ENCODE measurements at regions not wholly inside any gene's neighbourhood (a gene's known extent, or its start where the extent isn't known, plus 50 kb on each side); places are given as distances from the start of the nearest gene placed in this dataset.
"Not testable (repeated sequence)": the region's sequence is repeated elsewhere in the genome, so short reads cannot be mapped to it uniquely, and the experiment has no call there.

DNA sequence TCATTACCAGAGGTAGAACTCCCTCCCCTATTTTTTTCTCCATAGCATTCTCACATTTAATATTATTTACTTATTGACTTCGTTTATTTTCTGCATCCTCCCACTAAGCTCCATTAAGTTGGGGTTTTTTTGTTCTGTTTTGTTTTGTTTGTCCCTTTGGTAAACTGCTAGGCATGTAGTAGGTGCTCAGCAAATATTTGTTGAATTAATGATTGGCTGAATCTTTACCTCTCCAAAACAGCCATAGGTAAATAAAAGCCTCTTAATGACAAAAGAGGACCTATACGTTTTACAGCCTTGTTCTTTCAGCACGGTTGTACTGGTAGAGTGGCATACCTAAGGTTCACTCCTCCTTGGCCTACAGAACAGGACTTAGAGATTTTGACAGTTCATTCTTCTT is 52.0 kb downstream of the PRORP start:
- no peak for DNase-seq (ENCODE audit: low spot score)

GRCh38 chr14:35180179-35180578 is 57.8 kb downstream of the PRORP start:
- DNase-seq (ENCODE audit: low spot score), result no peak

DNA sequence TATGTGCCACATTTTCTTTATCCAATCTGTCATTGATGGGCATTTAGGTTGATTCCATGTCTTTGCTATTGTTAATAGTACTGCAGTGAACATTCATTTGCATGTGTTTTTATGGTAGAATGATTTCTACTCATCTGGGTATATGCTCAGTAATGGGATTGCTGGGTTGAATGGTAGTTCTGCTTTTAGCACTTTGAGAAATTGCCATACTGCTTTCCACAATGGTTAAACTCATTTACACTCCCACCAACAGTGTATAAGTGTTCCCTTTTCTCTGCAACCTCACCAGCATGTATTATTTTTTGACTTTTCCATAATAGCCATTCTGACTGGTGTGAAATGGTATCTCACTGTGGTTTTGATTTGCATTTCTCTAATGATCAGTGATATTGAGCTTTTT is 62.5 kb downstream of the PRORP start:
- not testable (repeated sequence) for DNase-seq (ENCODE audit: low spot score)

- no peak for DNase-seq (ENCODE audit: low spot score)
Measured at GRCh38 chr14:35189422-35189821, 67.1 kb downstream of the PRORP start.

GRCh38 chr14:35193161-35193560 is 70.8 kb downstream of the PRORP start:
- DNase-seq (ENCODE audit: low spot score), result no peak

DNA sequence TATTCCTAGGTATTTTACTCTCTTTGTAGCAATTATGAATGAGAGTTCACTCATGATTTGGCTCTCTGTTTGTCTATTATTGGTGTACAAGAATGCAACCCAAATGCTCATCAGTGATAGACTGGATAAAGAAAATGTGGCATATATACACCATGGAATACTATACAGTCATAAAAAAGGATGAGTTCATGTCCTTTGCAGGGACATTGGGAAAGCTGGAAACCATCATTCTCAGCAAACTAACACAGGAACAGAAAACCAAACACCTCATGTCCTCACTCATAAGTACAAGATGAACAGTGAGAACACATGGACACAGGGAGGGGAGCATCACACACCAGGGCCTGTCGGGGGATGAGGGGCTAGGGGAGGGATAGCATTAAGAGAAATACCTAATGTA is 71.8 kb downstream of the PRORP start:
- not testable (repeated sequence) for DNase-seq (ENCODE audit: low spot score)

- DNase-seq (ENCODE audit: low spot score), result no peak
Measured at GRCh38 chr14:35196571-35196970, 74.2 kb downstream of the PRORP start.

DNA sequence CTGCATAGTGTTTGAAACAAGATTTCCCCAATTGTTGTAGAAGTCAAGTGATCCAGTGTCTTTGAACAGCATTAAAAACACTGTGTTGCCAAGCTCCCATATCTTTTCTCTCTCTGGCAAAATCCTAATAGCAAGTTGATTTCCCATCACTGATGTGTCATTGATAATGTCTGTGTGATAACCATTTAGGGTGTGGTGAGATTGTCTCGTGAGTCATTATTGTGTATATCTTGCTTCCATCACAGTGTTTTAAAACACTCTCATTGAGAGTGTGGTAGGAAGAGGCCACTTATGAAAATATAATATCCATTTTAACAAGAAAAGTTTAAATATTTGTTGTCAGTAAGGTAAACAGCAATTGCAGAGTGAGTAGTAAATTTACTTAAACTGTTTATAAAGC is 74.7 kb downstream of the PRORP start:
- DNase-seq (ENCODE audit: low spot score), result no peak

- DNase-seq (ENCODE audit: low spot score), result no peak
Measured at GRCh38 chr14:35201066-35201465, 78.7 kb downstream of the PRORP start.

- DNase-seq (ENCODE audit: low spot score), result no peak
Measured at GRCh38 chr14:35202195-35202594, 79.8 kb downstream of the PRORP start.

DNA sequence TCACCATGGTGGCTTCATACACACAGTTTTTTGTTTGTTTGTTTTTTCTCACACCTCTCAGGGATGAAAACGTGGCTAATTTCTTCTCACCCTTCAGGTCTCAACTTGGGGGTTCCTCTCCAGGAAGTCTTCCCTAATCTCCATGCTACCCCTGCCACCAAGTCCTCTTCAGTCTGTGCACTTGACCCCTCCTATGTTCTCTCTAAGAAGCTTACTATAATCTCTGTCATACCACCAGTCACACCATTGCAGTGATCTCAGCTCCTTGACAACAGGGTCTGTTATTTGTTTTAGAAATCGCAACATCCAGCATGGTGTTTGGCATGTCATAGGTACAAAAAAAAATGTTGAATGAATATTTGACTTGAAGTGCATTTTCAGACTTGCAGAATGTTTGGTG is 83.4 kb downstream of the PRORP start:
- no peak for DNase-seq (ENCODE audit: low spot score)

- no peak for DNase-seq (ENCODE audit: low spot score)
Measured at GRCh38 chr14:35211067-35211466, 81.1 kb upstream of the PSMA6 start.

DNA sequence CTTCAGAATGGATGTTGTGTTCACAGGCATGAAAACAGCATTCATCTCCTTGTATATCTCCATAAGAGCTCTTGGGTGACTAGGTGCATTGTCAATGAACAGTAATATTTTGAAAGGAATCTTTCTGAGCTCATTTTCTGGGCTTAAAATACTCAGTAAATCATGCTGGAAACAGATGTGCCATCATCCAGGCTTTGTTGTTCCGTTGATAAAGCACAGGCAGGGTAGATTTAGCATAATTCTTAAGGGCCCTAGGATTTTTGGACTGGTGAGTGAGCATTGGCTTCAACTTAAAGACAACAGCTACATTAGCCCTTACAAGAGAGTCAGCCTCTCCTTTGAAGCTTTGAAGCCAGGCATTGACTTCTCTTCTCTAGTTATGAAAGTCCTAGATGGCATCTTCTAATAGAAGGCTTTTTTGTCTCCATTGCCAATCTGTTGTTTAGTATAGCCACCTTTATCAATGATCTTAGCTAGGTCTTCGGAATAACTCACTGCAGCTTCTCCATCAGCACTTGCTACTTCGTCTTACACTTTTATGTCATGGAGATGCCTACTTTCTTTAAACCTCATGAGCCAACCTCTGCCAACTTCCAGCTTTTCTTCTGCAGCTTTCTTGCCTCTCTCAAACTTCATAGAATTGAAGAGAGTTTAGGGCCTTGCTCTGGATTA is 79.6 kb upstream of the PSMA6 start:
- no peak for DNase-seq (ENCODE audit: low spot score)

DNA sequence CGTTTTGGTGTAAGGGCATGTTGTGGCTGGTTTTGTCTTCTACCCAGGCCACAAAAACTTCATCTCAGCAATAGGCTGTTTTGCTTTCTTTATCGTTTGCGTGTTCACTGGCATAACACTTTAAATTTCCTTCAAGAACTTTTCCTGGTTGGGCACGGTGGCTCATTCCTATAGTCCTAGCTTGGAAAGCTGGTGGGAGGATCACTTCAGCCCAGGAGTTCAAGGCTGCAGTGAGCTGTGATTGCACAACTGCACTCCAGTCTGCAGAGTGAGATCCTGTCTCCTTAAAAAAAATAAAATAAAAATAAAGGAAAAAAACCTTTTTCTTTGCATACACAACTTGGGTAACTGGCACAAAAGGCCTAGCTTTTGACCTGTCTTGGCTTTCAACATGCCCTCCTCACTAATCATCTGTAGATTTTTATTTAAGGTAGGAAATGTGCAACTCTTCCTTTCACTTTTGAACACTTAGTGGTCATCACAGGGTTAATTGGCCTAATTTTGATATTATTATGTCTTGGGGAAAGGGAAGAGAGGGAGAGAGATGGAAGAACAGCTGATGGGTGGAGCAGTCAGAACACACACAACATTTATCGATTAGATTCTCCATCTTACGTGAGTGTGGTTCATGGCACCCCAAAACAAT is 78.9 kb upstream of the PSMA6 start:
- DNase-seq (ENCODE audit: low spot score), result no peak

DNA sequence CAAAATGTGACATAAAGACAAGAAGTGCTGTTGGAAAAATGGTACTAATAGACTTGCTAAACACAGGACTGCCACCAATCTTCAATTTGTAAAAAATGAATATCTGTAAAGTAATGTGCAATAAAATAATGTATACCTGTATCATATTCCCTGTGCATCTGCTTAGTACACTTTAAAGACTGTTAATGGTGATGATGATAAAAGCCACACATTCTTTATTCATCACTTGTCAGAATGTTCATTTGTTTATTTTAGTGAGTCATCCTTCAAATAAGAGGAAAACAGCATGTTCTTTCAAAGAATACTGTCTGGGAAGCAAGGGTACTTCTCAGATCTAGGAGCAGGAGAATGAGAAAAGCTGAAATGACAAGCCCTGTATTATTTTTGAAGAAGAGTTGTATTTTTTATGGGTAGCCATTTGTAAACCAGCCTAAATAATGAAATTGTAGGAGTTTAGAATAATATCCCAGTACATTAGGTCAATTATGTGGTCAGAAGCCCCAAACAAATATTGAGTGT is 78.3 kb upstream of the PSMA6 start:
- DNase-seq (ENCODE audit: low spot score), result no peak

- DNase-seq (ENCODE audit: low spot score), result not testable (repeated sequence)
Measured at GRCh38 chr14:35214402-35214801, 77.8 kb upstream of the PSMA6 start.

DNA sequence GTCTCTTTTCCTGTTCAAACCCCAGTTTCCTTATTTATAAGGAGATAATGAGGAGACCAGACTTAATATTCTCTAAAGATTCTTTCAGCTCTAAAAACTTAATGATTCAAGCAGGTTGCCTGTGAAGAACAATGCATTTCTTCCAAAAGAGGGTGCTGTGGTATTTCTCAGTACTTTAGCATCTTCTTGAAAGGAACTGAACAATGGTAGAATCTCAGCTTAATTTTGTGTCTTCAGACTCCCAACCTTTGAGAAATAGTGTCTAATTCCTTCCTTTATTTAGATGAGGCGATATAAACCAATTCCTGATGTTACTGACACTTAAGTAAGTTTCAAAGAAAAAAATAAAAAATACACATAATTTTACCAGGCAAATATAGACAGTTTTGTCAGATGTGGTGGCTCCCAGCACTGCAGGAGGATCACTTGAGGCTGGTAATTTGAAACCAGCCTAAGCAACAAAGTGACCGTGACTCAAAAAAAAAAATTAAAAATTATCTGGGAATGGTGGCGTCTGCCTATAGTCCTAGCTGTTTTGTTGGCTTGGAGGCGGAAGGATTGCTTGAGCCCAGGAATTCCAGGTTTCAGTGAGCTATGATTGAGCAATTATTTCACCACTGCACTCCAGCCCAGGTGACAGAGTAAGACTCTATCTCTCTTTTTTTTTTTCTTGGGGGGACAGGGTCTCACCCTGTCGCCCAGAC is 76.9 kb upstream of the PSMA6 start:
- DNase-seq (ENCODE audit: low spot score), result peak; percentile 41

GRCh38 chr14:35218176-35218575 is 74.0 kb upstream of the PSMA6 start:
- not testable (repeated sequence) for DNase-seq (ENCODE audit: low spot score)

GRCh38 chr14:35218963-35219362 is 73.2 kb upstream of the PSMA6 start:
- no peak for DNase-seq (ENCODE audit: low spot score)

DNA sequence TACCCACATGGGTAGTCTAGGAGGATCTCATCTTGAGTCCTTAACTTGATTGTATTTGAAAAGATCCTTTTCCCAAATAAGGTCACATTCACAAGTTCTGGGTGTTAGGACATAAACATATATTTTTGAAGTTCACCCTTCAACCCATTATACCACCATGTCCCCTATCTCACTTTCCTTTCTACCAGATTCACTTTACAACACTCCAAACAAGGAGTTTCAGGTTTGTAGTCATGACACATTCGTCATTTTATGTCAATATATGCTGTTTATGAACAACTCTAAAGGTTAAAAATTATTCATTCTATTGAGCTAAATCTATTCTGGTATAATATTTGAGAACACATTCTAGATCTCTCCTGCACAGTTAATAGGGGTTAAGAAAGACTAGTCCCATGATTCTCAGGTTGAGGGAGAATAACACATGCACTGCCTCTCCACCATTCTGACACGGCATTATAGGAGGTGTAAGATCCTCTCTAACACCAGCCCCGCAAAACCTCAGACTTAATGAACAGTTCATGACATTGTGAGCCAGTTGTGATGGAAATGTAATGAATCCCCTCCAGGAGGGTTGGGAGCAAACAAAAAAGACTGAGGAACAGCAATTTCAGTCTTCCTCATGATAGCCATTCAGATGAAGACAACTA is 72.0 kb upstream of the PSMA6 start:
- DNase-seq (ENCODE audit: low spot score), result no peak

GRCh38 chr14:35220920-35221319 is 71.3 kb upstream of the PSMA6 start:
- DNase-seq (ENCODE audit: low spot score), result no peak

GRCh38 chr14:35221462-35221861 is 70.7 kb upstream of the PSMA6 start:
- no peak for DNase-seq (ENCODE audit: low spot score)

- no peak for DNase-seq (ENCODE audit: low spot score)
Measured at GRCh38 chr14:35222324-35222723, 69.9 kb upstream of the PSMA6 start.
